GM21447 (cell line): ENCODE measurements at regions not wholly inside any gene's neighbourhood (a gene's known extent, or its start where the extent isn't known, plus 50 kb on each side); places are given as distances from the start of the nearest gene placed in this dataset.

Source experiments
- ATAC-seq: cut with Tn5 transposase; IDR thresholded peaks from one replicate; pipeline ENCODE4 v1.9.1; 2021; ENCODE audit not compliant: unreplicated experiment

- no peak for ATAC-seq
Measured at GRCh38 chr1:193674292-193674944, 488.0 kb upstream of the B3GALT2 start.

- no peak for ATAC-seq
Measured at GRCh38 chr1:193666485-193667083, 480.2 kb upstream of the B3GALT2 start.

GRCh38 chr1:193663965-193664364 is 477.6 kb upstream of the B3GALT2 start:
- no peak for ATAC-seq

GRCh38 chr1:193662030-193662429 is 475.6 kb upstream of the B3GALT2 start:
- no peak for ATAC-seq

GRCh38 chr1:193661385-193661784 is 475.0 kb upstream of the B3GALT2 start:
- ATAC-seq: no peak

GRCh38 chr1:193660428-193660827 is 474.0 kb upstream of the B3GALT2 start:
- ATAC-seq: no peak

- ATAC-seq: no peak
Measured at GRCh38 chr1:193658691-193659090, 472.3 kb upstream of the B3GALT2 start.

- no peak for ATAC-seq
Measured at GRCh38 chr1:193658081-193658480, 471.7 kb upstream of the B3GALT2 start.

GRCh38 chr1:193657552-193657951 is 471.1 kb upstream of the B3GALT2 start:
- ATAC-seq: no peak

- ATAC-seq: no peak
Measured at GRCh38 chr1:193656841-193657240, 470.4 kb upstream of the B3GALT2 start.

GRCh38 chr1:193654951-193655735 is 468.7 kb upstream of the B3GALT2 start:
- ATAC-seq: no peak

- ATAC-seq: no peak
Measured at GRCh38 chr1:193649587-193649986, 463.2 kb upstream of the B3GALT2 start.

- ATAC-seq: no peak
Measured at GRCh38 chr1:193634876-193635275, 448.5 kb upstream of the B3GALT2 start.

GRCh38 chr1:193634470-193634869 is 448.1 kb upstream of the B3GALT2 start:
- ATAC-seq: no peak

- no peak for ATAC-seq
Measured at GRCh38 chr1:193633991-193634390, 447.6 kb upstream of the B3GALT2 start.

GRCh38 chr1:193633093-193633492 is 446.7 kb upstream of the B3GALT2 start:
- ATAC-seq: no peak

- no peak for ATAC-seq
Measured at GRCh38 chr1:193631306-193631705, 444.9 kb upstream of the B3GALT2 start.

- ATAC-seq: no peak
Measured at GRCh38 chr1:193629875-193630274, 443.5 kb upstream of the B3GALT2 start.

GRCh38 chr1:193626695-193627094 is 440.3 kb upstream of the B3GALT2 start:
- ATAC-seq: no peak

GRCh38 chr1:193625255-193625654 is 438.8 kb upstream of the B3GALT2 start:
- no peak for ATAC-seq

- no peak for ATAC-seq
Measured at GRCh38 chr1:193619911-193620310, 433.5 kb upstream of the B3GALT2 start.

GRCh38 chr1:193614817-193615216 is 428.4 kb upstream of the B3GALT2 start:
- peak; percentile 61 for ATAC-seq
